ENCODE measurements at regions not wholly inside any gene's neighbourhood (a gene's known extent, or its start where the extent isn't known, plus 50 kb on each side); places are given as distances from the start of the nearest gene placed in this dataset.

DNA sequence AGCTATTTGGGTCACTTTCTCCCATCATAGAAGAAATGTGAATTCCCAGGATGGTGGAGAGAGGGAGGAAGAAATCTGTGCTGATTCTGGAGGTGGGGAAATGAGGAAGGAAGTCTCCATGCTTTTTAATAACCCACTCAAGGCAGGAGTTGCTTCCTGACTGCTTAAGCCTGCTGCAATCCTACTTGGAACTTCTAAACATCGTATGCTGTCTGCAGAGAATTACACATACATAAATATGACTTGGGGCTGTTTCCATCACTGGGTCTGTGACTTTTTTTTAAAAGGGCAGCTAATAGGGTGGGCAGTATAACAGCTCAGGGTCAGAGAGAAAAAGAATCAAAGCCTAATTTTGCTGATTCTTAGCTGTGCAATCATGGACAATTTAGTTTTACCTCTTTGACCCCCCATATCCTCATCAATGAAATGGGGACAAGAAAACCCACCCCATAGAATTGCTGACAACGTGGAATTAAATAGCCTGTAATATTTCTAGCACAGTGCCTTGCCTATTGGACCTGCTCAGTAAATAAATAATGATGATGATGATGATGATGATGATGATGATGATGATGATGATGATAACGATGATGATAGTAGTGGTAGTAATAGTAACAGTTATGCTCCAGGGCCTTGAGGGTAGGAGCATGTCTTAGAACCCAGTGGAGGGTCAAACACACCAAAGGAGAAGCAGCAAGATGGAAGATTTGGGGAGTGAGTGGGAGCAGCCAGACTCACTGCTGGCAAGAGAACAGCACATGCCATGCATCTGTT, 166.7 kb upstream of the LRFN2 start:
- no peak for DNase-seq (ENCODE audit: low spot score)

DNA sequence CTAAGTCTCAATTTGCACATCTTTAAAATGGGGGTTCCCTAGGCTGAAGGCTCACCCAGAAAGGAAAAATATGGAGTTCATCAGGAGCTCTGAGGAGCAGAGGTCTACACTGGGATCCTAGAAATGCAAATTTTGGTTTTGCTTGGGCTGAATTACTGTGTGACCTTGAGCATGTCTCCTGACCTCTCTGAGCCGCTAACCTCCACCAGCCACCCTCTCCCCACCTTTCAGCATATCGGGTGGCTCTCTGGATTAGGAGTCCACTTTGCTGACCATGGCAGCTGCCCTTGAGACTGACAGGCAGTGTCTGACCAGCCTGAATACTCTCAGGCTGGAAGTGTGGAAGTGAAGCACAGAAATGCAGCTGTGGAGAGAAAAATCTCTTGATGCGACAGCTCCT, 165.9 kb upstream of the LRFN2 start:
- no peak for DNase-seq (ENCODE audit: low spot score)

DNA sequence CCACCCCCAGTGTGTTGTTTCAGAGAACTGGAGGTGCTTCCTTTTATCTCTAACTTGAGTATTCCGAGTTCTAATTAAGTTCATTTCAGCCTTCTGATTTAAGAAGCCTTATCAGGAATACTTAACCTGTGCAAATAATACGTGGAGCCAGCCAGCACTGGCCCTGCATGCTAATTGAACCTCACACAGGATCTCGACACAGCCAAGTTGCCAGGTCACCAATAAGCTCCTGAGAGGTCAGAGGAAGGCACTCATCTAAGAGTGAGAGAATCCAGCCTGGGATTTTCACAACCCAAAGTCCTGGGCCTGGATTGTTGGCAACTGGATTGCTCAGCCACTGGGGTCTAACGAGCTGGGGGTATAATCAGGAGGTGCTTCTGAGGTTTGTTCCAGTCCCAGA, 157.7 kb upstream of the LRFN2 start:
- no peak for DNase-seq (ENCODE audit: low spot score)

DNA sequence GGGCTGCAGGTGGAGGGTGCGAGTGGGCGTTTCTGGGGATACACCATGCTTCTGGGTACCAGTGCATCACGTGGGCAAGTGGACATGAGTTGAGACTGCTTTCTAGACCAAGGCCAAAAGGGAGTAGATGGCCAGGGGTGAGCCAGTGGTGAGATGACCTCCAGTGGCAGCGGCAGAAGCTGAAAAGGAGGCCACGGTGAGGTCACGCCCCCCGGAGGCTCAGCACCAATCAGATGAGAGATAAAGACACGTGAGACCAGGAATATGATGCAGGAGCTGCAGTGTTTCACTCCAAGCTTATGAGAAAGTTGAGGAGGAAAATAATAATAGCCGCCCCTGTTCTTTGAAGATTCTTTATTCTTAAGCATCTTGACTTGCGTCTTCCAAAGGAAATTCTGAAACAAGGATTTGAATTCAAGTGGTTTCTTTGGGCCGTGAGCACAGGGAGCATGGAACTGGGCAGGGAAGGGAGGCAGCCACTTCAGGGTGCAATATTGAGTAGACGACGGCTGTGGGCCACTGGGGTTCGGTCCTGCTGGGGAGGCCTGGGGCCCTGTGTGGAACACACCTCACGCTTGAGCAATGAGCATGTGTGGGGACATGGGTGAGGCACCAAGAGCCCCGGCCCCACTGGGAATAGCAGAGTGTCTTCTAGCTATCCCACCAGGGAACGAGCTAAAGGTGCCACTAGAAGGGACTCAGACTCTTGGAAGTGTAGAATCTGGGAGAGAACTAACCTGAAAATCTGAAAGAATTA, 156.7 kb upstream of the LRFN2 start:
- no peak for DNase-seq (ENCODE audit: low spot score)

DNA sequence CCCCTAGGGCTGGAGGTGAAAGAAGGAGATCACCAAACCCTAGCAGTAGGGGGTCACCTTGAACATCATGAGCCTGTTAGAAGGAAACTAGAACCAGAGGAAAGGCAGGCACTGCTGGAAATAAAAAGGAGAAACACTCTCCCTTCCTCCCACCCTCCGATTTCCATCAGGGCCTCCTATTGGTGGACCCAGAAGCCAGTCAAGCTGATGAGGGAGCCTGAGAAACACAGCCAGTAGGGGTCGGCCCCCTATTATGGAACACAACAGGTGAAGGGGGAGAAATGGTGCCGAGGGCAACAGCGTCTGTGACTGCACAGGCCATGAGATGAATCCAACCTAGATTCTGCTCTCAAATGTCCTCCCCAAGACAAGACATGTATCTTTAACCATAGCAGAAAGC, 156.1 kb upstream of the LRFN2 start:
- DNase-seq (ENCODE audit: low spot score), result no peak

DNA sequence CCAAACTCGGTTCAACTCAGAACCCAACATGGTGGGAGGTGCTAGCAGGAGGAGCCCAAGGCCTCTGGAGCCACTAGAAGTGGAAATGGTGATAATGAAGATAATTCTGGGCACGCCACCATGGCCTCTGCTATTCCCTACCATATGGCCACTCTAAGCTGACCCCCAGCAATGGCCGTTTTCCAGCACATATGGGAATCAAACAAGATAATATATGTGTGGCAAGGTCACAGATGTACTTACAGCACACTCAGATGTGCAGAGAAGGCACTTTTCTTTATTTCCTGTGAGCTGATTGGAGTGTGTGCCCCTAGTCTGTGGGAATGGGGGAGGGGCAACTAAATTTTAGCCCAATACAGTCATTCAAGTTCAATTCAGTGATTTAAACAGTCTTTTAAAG, 153.4 kb upstream of the LRFN2 start:
- DNase-seq (ENCODE audit: low spot score), result no peak

DNA sequence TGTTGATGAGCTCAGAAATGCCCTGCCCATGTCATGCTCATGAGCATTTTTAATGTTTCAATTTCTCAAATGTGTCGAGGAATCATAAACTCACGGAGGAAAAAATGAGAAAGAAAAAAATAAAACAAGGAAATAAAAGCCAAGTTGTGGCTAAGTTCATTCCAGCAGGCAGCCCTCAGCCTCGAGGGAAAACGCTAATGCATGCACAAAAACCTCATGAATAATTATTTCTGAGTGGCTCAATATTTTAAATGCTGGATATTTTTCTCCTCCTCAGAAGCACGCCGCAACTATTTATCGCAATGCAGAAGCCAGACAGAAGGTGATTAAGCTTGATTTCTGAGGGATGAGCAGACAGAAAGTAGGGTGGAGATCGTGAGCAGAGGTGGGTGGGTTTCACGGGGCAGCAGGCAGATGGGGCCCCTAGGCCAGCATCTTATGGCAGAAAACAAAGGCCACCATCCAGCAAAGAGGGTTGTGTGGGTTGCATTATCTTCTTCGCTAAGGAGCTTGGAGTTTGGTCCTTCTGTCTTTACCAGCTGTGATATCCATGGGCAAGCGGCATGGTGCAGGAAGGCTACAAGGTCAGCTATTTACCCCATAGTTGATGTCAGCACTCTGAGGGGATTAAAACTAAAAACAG, 151.5 kb upstream of the LRFN2 start:
- no peak for DNase-seq (ENCODE audit: low spot score)

DNA sequence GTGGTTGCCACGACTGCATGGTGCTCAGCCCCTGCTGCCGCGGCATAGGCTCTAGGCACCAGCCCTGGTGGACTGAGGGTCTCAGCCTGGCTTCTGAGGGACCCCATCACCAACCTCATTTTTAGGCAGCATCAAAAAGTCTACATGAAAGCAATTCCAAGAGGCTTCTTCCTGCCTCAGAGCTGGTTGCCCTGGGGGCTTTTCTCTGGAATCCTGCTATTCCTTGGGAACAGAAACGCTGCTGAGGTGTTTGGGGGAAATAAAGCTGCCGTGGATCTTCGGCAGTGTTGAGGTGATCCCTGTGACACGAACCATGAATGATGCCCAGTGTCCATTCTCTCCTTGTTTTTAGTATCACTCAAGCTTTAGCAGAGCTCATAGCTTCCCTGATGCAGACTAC, 148.4 kb upstream of the LRFN2 start:
- no peak for DNase-seq (ENCODE audit: low spot score)

DNA sequence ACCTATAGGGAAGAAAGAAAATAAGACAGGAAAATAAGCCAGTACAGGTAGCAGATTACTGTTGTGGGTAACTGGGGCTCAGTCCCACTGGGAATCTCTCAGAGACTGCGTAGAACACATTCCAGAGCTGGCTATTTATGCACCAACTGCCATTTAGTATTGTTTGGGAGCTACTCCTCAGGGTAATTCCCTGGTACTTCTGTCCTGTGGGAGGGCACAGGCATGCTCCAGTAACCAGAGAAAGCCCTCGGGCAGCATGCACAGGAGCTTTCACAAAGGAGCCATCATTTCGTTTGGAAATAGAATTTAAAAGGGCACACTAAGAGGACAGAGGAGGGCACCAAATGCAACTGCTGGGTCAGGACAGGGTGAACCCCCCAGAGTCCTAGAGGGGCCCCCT, 148.0 kb upstream of the LRFN2 start:
- DNase-seq (ENCODE audit: low spot score), result no peak

DNA sequence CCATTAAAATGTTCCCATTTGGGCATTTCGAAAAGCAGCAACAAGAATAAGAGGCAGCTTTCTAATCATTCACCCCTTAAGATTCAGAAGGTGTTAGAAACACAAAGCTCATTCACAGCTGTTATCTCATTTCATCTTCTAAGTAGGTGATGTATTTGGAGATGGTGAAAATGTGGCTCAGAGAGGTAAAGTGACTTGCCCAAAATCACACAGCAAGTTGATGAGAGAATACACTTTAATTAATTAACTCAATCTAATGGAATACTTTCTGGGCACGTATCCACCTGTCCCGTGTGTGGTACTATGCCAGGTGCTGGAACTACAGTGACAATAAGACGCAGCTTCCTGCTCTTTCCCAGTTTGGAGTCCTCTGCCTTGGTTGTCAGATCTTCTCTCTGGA, 147.4 kb upstream of the LRFN2 start:
- DNase-seq (ENCODE audit: low spot score), result no peak

DNA sequence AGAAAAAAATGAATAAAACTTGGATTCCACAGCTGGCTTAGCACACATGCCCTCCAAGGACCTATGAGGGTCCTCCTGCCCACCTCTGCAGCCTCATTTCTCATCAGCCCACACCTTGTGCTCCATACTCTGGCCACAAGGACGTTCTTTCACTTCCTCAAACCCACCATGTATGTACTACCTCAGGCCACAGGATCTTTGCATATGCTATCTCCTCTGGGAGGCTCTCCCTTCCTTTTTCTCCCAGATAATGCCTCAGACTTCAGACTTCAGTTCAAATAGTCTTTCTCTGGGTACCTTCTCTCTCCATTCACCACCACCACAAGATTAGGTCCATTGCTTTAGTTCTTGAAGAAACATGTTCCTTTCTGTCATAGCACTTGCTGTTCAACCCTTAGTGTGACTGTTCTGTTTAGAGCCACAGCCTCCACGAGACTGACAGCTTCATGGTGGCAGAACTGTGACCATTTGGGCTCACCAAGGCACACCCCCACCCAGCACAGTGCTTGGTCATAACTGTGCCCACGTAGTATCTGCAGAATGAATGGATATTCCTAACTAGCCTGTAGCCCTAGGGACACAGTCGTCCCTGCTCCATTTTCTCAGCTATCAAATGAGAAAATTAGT, 146.7 kb upstream of the LRFN2 start:
- DNase-seq (ENCODE audit: low spot score), result no peak

DNA sequence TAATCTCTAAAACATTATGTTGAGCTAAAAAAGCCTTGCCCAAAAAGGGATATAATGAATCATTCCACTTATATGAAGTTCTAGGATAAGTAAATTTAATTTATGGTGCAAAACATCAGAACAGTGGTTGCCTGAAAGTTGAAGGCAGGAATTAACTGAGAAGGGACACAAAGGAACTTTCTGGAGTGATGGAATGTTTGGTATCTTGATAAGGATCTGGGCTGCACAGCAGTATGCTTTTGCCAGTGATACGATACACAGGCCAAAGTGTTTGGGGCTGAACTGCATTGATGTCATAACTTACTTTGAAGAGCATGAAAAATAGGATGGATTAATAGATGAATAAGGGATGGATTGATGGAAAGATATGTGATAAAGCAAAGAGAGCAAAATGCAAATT, 146.1 kb upstream of the LRFN2 start:
- no peak for DNase-seq (ENCODE audit: low spot score)

DNA sequence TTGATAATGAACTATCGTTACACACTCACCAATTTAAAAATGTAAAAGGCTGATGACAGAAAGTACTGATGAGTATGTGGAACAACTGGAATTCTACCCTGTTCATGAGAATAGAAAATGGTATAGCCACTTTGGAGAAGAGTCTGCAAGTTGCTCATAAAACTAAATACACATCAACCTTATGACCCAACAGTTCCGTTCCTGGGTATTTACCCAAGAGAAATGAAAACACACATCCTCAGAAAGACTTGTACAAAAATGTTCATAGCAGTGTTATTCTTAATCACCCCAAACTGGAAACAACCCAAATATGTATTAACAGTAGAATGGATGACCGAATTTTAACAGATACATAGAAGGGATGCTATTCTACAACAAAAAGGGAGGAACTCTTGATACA, 145.7 kb upstream of the LRFN2 start:
- DNase-seq (ENCODE audit: low spot score), result no peak

DNA sequence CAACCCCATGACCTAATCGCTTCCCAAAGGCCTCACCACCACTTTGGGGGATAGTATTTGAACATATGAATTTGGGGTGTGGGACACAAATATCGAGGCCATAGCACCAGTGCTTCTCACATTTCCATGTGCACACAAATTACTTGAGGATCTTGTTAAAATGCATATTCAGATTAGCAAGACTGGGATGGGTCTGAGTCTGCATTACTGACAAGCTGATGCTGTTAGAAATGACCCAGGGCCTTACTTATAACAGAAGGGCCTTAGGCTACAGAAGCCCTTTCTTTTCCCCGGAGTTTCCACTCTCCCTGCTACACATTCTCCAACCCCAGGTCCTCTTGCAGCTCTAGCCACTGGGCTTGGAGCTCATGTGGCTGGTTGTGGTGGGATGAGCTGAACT, 141.5 kb upstream of the LRFN2 start:
- no peak for DNase-seq (ENCODE audit: low spot score)

DNA sequence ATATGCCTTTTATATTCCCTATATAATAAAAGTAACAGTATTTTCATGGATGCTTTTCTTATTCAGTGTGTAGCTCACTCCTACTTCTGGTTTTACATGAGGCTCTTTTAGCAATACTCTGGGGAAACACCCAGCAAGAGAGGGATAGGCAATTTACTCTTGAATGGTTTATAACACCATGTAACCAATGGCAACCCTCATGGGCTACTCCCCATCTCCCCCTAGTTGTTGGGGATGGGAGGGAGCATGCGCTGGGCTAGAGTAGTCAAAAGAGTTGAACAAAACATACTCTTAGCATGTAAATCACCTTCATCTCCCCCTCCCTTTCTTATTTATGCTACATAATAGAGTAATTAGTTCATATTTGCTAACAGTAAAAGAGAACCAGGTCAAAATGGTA, 140.1 kb upstream of the LRFN2 start:
- no peak for DNase-seq (ENCODE audit: low spot score)

DNA sequence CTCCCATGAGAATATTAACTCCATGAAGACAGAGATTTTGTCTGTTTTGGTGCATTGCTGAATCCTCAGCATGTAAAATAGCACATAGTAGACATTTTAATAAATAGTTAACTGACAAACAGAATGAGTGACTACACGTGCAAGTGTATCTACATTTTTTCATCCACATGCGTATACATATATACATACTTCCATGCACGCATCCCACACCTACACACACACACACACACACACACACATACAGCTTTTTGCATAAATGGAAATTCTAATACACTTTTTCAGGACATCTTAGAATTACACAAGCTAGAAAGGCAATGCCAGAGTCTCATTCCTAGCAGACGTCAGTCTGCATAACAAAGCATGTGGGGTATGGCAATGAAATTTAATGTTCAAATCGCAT, 139.7 kb upstream of the LRFN2 start:
- DNase-seq (ENCODE audit: low spot score), result no peak

DNA sequence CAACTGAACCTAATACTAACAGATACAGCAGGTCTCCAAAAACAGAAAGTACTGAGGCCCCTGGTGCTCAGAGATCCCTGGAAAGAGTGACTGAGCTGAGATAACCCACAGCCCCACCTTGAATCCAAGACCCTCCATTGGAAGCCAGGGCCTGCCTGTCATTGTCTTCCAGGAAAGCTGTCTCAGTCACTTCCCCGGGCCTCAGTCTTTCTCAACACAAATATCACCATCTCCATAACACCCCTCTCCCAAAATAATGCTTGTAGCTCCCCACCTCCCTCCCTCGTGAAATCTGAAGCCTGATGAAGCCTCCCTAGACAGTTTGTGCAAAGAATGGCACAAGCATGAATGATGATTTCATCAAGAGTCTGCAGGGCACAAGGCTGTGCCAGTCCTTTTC, 138.2 kb upstream of the LRFN2 start:
- no peak for DNase-seq (ENCODE audit: low spot score)

DNA sequence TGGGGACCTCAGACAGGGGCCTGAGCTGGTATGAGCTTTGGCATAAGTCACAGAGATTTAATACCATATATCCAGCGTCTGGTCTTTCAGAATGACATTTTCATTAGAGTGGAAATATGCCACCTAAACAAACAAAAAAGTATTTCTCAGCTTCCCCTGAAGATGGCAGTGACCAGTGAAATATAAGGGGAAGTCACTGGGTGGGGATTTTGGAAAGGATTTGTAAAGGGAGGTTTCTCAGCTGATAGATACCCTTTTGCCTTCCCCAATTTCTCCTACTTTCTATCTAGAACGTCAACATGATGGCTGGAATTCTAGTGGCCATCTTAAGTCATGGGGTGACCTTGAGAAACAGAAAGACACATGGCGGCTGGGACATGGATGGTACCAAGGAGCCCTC, 137.7 kb upstream of the LRFN2 start:
- no peak for DNase-seq (ENCODE audit: low spot score)

DNA sequence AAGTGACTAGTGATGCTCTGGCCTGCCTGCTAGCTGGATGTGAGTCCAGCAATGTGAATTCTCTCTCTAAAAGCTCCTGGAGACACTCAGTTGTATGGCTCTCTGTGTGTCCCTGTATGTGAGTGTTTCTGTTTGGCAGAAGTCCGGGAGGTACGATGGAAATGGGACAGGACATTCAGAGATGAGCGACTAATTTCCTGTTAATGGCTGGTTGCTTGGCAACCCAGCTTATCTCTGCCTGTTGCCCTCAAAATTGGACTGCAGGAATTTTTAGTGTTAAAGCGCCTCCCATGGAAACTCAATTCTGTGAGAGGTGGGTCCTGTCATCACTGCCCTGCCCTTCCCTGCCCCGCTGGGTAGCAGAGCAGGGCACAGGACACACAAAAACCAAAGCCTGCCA, 136.8 kb upstream of the LRFN2 start:
- DNase-seq (ENCODE audit: low spot score), result no peak

DNA sequence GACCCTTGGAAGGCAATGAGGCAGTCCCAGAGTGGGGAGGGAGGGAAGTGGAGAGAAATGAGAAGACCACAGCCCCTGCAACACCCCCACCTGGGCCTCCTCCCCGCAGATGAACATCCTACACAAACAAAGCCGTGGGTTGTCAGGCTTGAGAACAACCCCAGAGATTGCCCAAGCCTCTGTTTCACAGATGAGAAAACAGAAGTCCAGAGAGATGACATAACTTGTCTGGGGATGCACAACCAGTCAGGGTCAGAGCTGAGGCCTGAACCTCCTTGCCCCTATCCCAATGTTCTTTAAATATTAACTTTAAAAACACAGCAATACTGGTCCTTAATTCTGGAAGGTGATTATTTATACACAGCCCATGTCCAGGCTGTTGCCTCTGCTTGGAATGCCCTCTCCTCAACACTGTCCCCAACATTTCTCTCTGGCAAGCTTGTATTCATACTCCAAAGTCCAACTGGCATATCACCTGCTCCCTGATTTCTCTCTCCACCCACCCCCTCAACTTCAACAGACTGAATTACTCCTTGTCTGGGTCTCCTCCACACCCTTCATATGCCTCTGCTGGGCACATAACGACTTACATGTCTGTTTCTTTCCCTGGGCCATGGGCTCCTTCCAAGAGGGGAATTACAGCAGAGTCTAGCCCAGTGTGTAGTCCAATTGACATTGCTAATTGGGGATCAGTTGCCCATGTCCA, 135.5 kb upstream of the LRFN2 start:
- no peak for DNase-seq (ENCODE audit: low spot score)

DNA sequence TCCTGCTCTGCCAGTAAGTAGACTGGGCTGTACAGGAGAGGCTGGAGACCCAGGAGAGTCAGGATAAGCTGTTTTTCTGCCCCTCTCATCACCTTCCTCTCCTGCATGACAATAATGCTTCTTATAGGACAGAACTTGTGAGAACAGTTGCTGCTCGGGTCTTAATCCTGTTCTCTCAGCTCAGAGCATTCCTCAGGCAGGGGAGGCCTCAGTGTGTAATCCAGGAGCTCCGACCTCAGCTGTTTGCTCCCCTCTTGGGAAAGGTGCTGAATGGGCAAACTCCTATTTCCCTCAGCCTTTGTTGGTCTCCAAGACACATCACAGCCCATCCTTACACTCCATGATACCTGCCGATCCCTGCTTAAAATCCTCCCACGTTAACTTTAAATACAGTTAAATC, 134.9 kb upstream of the LRFN2 start:
- no peak for DNase-seq (ENCODE audit: low spot score)
